SK-N-MC (cell line): ENCODE measurements at regions not wholly inside any gene's neighbourhood (a gene's known extent, or its start where the extent isn't known, plus 50 kb on each side); places are given as distances from the start of the nearest gene placed in this dataset.

ENCODE experiments used
- EZH2 ChIP-seq: fragments of 200-600 bp; sonication (generic); IDR thresholded peaks from one replicate; pipeline ENCODE4 v1.6.1; 2017; ENCODE audit warnings: antibody characterized with exemption
- FOXP2 ChIP-seq: optimal IDR thresholded peaks from 2 replicates; pipeline ENCODE3; 2011; ENCODE audit warnings: mild to moderate bottlenecking, moderate library complexity; ENCODE audit not compliant: insufficient read depth; ENCODE audit errors: extremely low read length, control extremely low read depth
- POLR2AphosphoS5 ChIP-seq: IDR thresholded peaks from 2 replicates; pipeline ENCODE4 v1.6.1; 2012; ENCODE audit warnings: mild to moderate bottlenecking, low read depth, low read length, borderline replicate concordance

DNA sequence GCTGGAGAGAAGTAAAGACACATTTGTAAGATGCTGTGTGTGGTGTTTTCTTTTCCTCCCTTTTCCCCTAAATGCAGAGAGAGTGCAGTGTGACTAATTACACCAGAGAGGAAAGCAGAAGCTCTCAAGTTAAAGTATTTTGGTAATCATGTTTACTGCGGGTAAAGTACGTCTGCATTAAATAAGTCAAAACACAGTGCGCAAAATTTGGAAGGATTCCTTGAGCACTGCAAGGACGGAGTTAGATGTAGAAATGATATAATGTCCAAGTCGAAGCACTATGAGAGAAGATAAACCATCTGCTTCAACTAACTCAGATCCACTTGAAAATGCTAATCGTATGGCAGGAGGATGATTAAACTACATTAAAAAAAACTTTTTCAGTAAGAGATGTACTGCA lies 766.5 kb downstream of the RNF144A start:
- TF ChIP-seq EZH2 (no peak), POLR2AphosphoS5 (no peak), FOXP2 (no peak)
